HuH-7 (cell line): ENCODE measurements at regions not wholly inside any gene's neighbourhood (a gene's known extent, or its start where the extent isn't known, plus 50 kb on each side); places are given as distances from the start of the nearest gene placed in this dataset.
A peak's percentile ranks its signal among the peaks of the same experiment; 100 is the strongest.

Experiments
- DNase-seq: peaks from one replicate; pipeline ENCODE4 v3.0.0; 2011; ENCODE audit warnings: low spot score

DNA sequence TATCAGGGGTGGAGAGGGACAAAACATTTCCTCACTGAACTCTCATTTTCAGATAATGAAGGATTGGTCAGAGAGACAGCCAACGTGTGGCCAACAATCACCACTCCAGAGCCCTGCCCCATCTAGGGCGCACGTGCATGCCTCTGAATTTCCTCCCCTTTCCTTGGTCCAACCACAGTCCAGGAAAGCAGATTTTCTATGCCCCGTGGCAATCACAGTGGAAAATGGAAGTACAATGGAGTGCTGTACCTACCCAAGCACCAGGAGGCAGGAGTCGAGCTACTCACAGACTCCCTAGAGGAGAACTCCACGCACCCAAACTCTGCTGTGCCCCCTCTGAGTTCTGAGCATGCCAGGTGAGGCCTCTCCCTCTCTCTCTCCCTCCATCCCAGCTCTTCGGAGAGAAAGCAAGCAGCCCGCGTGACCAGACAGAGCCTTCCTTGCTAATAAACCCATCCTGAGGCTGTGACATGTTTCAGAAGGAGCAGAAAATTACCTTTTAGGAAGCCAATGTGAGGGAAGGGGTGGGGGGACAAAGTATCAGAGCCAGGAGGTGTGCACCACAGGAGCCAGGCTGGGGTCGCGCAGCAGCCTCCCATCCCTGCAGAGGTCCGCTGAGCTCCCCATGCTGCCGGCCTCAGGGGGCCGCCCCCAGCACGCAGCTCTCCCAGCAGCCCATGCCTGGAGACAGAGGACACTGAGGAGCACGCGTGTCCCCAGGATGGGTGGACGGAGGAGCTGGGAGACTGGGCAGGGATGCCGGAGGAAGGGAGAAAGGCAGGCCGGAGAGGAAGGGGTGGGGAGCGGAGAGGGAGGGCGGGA lies 73.4 kb downstream of the PITPNM2 start:
- DNase-seq, result no peak

DNA sequence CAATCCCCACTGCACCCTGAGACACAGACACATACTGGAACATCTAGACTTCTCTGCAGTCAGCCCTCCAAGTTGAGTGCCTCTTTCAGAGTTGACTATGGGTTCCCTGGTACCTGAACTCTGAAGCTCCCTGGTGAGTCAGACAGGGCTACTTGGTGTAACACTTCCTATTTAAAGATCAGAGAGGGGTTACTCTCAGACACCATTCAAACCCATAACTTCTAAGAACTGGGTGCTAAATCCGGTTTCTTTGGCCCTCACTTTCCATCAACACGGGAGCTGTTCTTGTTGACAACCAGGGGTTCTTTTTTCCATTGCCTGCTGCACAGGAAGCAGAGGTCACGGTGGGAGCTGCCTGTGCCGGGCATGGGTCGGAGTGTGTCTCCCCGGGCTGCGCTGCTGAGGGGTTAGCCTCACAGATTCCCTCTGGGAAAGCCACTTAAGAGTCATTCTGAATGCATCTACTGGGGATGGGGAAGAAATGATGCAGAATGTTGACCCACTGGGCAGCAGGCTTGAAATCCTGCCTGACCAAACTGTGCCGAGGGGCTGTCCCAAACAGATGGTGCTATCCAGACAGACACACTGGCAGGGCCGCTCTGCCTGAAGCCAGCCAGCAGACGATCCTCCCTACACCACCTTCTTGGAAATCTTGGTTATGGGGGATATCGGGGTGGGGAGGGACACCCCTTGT lies 74.1 kb downstream of the PITPNM2 start:
- DNase-seq, result no peak

DNA sequence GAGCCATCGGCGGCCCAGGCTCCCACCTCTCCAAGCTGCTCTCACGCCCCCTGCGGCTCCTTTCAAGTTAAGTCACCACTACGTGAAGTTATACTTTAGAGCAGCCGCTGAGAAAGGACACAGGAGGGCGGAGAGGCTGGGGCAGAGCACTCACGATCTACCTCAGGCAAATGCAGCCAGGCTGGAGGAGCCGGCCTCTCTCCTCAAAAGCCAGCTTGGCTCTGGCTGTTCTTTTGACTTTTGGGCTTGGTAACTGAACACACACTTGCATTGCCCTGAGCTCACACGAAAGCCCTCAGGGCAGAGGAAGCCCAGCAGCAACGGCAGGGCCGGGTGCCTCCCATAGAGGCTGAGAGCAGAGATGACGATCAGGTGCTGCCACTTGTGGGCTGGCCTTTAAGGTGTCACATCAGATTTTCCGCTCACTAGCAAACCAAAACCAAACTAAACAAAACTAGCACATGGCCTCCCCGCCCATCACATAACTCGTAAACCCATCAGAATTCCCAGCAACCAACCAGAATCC lies 75.2 kb downstream of the PITPNM2 start:
- no peak for DNase-seq

DNA sequence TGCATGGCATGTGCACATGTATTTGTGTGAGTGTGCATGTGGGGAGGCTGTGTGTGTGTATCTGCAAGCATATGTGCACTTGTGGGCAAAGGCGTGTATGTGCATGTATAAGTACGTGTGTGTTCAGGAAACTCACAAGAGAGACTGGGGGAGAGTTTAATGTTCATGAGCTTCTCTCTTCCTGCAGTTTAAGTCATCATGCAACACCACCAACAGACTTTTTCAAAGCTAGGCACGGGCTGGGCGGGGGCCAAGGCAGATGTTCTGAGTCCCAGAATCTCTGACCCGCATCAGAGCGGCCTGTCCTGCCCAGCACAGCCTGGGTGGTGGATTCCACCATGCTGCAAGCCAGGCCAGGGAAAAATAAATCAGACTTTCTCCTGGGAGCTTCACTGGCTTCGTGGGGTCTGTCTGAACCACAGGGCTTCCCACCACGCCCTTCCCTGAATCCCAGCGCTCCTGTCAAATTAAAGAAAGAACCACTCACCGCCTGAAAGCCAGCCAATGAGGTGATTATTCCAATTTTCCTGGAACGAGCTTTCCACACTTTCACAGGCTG lies 75.7 kb downstream of the PITPNM2 start:
- no peak for DNase-seq

GRCh38 chr12:123073962-123074801 lies 76.7 kb downstream of the PITPNM2 start:
- DNase-seq, result no peak

DNA sequence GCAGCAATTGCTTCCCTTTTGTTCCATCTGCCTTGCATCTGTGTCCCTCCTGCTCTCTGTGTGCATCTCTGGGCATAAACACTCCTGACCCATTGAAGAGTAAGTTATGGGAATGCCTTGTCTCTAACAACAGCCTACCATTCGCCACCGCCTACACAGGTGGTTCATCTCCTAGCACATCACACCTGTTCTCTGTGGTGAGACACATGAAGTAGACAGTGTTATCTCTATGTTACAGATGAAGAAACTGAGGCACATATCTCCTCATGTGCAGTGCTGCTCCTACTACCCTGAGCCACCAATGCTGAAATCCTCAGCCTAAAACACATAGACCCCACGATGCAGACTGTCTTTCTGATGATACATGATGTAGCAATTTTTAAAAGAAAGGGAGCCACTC lies 77.6 kb downstream of the PITPNM2 start:
- DNase-seq, result no peak

DNA sequence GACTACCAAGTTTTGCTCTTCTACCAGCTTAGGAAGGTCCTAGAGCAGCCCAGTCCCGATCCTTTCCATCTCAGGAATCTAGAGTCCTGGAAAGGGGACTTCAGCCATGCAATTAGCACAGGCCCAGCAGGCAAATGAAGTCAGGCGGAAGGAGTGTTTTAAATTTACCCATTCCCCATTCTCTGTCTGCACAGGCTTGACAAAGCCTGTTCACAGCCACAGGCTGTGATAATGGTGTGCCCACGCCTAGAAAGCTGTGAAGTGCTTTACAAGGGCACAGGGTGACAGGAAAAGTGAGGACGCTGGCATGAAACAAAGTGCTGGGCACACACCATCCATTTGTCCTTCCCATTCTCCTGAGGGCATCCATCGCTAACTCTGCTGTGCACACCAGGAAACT lies 79.0 kb downstream of the PITPNM2 start:
- no peak for DNase-seq

DNA sequence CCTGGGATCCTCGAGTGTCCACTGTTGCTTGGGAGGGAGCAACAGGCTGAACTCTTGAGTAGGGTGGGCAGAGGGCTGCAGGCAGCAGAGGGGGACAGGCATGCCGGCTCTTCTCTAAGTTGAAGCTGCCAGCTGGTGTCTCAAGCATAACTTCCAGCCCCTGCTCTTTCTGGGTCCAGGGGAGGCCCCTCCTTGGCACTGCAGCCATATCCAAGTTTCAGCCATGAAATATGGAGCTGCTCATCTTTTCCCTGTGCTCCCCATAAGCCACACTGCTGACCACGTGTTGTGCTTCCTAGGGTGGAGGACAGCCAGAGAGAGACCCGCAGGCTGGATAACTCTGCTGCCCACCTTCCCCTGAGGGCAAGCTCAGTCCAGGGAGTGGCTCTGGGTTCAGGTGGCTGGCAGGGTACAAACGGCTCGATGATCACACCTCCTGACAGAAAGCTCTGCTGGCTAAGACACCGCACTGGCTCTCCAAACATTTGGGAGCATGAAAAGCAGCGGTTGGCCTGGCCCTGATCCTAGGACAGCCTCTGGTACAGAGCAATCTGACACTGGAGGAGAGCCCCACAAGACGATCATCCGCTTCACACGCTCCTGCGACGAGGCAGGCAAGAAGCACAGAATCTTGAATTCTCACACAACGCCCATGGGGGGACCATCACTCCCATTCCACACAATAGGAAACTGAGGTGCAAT lies 79.6 kb downstream of the PITPNM2 start:
- DNase-seq, result no peak

DNA sequence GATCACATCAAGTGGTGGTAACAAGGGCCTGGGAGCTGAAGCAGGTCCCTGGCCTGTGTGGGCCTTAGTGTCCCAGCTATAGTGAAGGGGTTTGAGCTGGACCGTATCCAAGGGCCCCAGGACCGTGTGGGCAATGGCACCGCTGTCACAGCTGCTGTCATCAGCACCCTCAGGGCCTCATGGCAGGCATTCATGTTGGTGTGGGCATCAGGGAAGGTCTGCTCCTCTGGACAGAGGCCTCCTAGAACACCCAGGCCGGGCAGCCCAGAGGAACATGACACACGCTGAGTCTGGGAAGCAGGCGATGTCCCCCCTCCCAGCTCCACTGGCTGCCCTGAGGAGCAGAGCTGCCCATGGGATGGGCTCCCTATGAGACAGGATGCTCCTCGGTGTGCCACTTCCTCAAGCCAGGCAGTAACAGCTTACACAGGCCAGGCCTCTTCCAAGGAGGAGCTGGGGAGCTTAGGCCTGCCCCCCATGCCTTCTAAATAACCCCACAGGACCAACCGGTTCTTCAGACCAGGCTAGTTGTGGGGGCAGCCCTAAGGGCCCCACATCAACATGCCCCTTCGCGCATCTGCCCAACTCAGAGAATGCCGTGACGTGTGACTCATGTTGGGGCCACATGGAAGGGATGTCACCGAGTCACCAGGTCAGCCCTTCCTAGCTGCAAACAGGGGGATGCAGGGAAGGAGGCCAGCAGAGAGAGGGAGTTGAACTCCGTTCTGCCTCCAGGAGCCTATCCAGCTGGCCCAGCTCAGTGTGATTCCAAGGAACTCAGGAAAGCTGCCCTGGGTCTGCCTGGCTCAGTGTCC lies 80.4 kb downstream of the PITPNM2 start:
- DNase-seq, result no peak

DNA sequence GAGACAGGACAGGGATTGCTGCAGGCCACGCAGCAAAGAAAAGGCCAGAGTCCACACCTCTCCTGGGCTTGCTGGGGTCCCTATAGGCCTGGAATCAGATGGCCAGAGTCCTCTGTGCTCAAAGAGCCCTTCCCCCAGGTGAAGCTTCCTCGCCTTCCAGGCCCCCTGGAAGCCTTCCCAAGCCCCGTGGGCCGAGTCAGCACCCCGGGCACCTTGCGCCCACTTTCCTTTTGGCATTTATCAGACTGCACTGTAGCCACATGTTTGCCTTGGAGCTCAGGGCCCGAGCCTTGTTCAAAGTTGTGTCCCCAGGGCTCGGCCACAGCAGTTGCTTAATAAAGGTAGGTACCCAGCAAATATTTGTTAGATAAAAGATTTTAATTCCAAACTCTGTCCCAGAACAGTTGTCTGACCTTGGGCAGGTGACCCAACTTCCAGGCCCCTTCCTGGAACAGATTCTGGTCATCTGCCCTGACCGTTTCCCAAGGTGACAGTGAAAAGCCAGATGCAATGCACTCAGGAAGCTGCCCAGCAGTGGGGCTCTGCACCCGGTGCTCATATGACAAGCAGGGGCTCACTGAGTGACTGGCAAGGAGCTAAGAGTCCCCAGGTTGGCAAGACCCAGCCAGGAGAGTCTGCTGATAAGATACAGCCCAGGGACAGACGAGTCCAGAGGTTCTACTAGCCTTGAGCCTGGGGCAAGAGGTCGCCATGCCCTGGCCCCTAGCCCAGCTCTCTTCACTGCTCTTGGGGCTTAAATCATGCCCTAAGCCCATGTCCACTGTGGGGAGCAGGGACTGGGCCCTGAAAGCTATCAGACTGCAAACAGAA lies 81.2 kb downstream of the PITPNM2 start:
- peak; percentile 31 for DNase-seq

GRCh38 chr12:123067654-123068053 lies 83.2 kb downstream of the PITPNM2 start:
- DNase-seq, result no peak

- DNase-seq, result no peak
Measured at GRCh38 chr12:123066384-123066710, 84.5 kb downstream of the PITPNM2 start.

- DNase-seq, result no peak
Measured at GRCh38 chr12:123065676-123066383, 85.1 kb downstream of the PITPNM2 start.

GRCh38 chr12:123064885-123065619 lies 84.6 kb downstream of the ARL6IP4 start:
- DNase-seq, result no peak

DNA sequence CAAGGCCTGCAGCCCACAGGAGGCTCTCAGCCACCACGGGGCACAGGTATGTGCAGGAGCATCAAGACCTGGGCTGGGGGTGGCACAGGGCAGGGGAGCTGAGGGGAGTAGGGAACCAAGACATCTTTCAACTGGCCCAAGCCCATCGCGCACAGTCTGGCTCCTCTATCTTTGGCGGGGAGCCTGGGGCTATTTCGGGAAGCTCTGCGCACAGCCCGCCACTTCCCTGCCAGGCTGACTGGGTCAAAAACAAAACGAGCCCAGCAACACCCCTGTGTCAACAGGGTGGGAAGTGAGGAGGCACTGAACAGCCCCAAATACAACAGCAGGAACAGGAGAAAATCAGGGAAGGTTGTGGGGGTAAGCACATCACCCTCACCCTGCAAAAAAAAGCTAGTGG lies 83.9 kb downstream of the ARL6IP4 start:
- DNase-seq, result no peak

GRCh38 chr12:123063535-123063934 lies 83.1 kb downstream of the ARL6IP4 start:
- peak; percentile 58 for DNase-seq

GRCh38 chr12:123062681-123063486 lies 82.4 kb downstream of the ARL6IP4 start:
- no peak for DNase-seq
